ENCODE measurements at regions not wholly inside any gene's neighbourhood (a gene's known extent, or its start where the extent isn't known, plus 50 kb on each side); places are given as distances from the start of the nearest gene placed in this dataset.

DNA sequence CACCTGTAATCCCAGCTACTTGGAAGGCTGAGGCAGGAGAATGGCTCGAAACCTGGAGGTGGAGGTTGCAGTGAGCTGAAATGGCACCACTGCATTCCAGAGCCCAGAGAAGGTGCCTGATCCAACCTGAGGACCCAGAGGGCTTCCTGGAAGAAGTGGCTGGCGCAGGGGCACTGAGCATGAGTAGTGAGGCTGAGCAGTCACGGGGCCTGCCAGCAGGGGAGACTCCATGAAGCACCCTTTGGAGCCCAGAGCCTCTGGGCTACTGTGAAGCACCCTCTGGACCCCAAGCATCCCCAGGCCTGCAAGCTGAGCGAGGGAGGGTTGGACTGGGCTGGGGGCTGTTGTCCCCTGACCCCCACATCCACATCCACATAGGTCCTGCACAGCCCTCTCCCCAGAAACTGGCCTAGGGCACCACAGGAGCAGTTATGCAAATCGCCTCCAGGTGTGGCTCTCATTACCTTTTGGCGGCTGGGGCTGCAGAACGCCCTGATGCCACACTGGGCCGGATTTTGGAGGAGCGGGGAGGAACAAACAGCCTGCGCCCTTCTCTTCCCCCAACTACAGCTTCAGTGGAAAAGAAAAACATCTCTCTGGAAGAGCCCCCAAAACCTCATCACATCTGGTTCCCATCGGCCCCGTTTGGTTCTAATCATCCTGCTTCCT is 78.2 kb upstream of the TARDBP start:
- H3K27ac ChIP-seq: no peak overlapping the region

DNA sequence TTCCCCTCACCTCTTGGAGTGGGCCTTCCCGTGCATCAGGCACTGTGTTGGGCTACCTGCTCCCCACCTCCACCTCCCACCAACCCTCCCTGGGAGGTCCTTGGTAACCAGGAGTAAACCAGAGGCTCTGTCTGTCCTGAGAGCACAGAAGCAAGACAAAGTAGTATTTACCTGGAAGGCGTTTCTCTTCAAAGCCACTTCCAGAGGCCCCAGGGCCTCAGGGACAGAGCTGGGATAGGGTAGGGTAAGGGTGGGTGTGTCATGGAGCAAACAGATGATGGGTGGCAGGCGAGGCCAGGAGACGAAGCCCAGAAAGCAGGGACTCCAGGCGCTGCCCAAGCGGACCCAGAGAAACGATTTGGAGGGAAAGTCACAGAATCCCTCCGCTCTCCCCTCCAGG is 77.2 kb upstream of the TARDBP start:
- H3K27ac ChIP-seq: no peak overlapping the region
- H3K4me3 ChIP-seq: no peak overlapping the region

More for the DNA sequence above, 78.2 kb upstream of the TARDBP start:
- H3K4me3 ChIP-seq: no peak overlapping the region

DNA sequence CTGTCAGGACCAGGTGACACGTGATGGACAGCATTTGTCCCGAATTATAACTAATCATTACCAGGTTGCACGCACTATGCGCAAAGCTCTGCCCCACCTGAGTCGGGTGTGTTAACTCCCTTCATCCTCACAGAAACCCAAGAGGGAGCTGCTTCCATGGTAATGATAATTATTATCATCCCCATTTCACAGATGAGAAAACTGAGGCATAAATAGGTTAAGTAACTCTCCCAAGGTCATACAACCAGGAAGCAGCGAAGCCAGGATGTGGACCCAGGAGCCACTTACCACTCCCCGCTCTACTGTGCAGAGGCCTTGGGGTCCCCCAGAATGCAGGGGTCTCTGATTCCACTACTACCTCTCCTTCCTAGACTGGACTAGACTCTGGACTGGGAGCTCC is 76.7 kb upstream of the TARDBP start:
- no peak overlapping the region for H3K27ac ChIP-seq
- H3K4me3 ChIP-seq: no peak overlapping the region

DNA sequence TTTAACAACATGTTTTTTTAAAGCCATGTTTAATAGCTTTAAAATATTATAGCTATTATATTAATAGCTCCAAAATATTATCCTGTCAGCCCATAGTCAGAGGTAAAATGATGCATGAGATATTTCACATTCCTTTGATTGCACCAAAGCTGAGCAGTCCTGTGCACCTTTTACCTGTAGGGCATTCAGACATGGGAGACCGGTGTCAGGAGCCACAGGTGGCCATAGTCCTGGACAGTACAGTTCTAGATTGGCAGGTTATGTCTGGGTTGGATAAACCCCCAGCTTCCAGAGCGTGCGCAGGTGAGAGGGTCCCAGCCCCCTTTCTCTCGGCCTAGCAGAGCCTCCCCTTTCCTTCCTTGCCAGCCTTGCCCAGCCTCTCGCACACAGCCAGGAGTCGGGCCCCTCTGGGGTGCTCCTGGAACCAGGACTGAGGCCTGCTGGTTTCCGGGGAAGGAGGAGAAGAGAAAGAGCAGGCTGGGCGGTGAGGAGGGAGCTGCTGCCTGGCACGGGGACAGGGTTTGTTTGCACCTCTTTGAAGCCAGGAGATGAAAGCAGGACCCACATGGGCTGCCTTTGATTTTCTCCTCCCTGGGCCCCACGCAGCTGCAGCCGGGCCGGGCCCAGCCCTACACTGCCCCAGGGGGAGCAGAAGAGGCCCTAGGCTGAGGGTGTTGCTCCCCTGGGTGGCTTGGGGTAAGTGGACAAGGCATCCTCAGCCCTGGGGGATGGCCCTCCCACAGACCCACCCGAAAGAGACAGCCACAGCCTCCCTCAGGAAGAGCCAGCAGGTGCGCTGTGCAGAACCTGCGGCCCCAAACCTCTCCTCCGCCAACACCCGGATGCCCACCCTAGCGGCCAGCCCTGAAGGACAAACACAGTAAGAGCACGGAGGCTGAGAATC is 75.2 kb upstream of the TARDBP start:
- H3K27ac ChIP-seq: peak overlapping the region in 1 of 21 experiments; percentile 44
- no peak overlapping the region for H3K4me3 ChIP-seq

DNA sequence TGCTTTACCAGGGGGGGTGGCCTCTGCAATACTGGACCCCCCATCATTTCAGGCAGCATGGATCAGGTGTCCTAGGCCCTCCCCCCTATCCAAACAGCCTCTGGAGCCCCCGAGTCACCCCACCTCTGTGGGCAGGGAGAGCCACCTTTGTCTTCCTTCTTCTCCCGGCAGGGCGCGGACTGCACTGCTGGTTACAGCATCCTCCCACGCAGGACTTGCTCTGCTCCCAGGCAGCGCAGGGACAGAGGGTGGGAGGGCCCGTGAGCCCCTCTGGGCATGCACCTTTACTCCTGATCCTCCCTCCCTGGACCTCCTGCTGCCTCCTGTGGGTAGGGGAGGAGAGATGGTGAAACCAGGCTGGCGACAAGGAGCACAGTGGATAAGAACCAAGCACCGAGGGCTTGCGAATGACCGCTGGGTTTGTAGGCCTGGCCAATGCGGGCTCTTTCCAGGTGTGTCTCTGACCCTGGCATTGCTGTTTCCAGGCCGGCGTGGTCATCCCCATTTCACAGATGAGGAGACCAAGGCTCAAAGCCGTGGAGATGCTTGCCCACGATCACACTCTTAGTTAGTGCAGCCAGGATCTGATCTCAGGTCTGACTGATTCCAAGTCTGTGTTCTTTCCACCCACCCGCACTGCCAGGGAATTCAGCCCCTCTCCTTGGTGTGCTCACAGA is 73.6 kb upstream of the TARDBP start:
- peak overlapping the region in 1 of 21 experiments; percentile 45 for H3K27ac ChIP-seq

DNA sequence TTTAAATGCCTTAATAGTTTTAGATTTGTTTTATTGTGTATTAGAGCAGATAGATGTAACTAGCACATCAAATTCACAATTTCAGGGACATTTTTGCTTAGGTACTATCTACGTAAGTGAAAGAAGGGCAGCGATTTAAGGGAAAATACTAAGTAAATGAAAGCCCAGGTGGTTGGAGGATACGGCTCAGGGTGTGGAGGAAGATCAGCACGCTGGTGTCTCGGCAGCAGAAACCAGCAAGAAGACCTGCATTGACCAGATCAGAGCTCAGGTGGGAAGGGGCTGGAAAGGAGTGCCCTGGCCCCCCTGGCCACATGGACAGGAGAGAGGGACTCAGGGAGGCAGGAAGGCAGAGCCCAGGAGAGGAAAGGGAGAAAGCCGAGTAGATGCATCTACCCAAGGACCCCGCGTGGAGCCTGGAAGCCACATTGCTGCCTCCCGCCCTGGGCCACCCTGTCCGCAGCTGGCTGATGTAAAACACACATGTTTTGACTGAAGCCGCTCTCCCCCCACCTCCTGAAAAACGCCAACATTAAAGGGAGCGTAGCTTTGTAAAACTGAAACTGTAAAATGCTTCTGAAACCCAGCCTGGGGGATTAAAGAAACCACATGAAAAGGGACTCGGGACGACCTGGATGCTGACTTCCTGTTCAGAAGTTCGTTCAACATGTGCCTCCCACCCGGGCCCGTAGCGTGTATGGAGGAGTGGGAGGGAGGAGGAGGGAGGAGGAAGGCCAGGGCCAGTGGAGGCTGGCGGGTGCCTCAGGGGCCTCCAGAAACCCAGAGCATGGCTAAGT is 72.6 kb upstream of the TARDBP start:
- no peak overlapping the region for H3K4me3 ChIP-seq
- H3K27ac ChIP-seq: peak overlapping the region in 3 of 21 experiments; percentile 34 to 45 (median 42)

More for the DNA sequence above, 73.6 kb upstream of the TARDBP start:
- H3K4me3 ChIP-seq: no peak overlapping the region

DNA sequence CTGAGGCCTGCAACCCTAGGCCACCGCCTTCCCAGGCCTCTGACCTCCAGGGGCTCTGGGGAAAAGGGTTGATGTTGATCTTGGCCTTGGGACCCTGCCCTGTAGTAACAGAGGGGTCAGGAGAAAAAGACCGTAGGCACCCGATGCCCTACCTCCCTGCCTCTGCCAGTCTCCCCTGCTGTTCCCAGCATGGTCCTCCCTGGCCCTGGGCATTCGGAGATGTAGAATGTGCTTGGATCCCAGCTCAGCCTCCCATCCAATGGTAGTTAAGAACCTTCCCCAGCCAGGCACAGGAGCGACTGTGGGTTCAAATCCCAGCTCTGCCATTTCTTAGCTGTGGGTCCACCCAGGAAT is 72.0 kb upstream of the TARDBP start:
- no peak overlapping the region for H3K4me3 ChIP-seq
- peak overlapping the region in 3 of 21 experiments; percentile 34 to 45 (median 42) for H3K27ac ChIP-seq

DNA sequence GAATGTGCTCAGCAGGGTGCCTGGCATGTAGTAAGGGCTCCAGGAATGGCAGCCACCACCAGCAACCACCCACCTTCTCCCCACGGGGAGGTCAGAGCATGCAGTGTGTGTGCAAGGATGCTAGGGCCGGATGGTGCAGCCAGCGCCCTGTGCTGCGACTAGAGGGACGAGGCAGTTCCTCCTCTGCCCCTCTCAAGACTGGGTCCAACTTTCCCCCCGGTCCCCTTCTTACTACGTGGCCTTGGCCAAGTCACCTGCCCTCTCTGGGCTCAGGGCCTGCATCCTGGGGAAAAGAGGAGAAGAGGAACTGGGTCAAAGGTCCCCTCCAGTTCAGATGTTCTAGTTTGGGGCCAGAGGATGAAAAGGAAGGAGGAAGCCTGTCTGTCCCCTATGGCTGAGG is 71.6 kb upstream of the TARDBP start:
- Histone ChIP-seq H3K4me3 (no peak overlapping the region), H3K27ac (no peak overlapping the region)

DNA sequence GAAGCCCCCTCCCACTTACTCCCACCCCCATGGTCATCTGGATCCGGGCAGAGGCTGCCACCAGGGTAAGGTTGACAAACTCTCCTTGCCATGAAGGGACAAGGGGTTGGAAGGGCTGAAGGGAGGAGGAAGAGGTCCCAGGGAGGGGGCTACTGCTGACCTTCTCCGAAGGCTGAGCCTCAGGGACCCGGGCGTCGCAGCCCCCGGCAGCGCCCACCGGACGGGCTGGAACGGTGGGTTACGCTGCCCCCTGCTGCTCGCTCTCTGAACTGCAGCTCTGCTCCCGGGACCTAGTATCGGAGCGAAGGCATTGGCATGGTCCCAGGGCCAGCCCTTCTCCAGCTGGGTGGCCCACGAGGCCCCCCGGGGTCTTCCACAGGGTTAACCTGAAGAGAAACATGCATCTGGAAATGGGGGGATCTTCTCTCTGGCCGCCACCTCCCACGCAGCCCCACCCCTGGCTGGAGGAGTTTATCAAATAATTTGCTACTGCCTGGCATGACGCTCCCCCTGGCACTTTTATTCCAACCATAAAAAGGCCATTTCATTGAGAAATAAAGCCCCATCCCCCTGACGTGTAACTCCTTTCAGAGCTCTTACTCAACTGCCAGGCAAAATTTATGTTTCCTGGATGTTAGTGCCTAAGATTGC is 70.4 kb upstream of the TARDBP start:
- no peak overlapping the region for H3K4me3 ChIP-seq

DNA sequence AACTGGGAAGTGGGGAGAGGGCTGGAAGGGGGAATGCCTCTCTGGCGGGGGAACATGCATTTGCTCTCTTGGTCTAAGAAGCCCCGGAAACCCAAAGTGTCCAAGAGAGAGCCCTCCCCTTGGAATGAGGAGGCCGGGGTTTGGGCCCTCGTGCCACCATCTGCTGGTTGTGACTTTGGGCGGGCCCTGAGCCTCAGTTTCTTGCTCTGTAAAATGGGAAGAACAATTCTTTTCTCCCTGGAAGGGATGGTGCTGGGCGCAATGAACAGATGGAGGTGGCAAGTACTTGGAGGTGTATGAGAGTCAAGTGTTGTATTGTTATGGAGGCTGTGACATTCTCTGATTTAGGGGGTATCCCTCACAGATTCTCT is 69.9 kb upstream of the TARDBP start:
- H3K27ac ChIP-seq: peak overlapping the region in 1 of 21 experiments; percentile 46
- no peak overlapping the region for H3K4me3 ChIP-seq

More for the DNA sequence above, 70.4 kb upstream of the TARDBP start:
- H3K27ac ChIP-seq: no peak overlapping the region

DNA sequence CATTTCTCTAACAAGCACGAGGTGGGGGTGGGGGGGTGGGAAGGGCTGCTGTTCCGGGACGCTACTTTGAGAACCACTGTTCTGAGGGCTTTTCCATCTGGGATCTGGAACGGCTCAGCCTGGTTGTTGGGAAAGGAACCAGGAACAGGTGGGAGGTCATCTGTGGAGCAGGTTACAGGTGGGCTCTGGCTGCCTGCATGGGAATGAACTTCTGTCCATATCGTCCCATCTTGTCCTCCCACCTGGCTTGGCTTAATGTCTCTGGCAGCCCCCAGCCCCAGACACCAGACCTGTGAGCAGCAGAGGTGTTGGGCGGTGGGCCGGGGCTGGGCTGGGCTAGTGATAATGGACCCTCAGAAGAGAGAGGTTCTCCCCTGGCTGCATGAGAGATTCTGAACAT is 69.4 kb upstream of the TARDBP start:
- peak overlapping the region in 1 of 21 experiments; percentile 46 for H3K27ac ChIP-seq
- no peak overlapping the region for H3K4me3 ChIP-seq

DNA sequence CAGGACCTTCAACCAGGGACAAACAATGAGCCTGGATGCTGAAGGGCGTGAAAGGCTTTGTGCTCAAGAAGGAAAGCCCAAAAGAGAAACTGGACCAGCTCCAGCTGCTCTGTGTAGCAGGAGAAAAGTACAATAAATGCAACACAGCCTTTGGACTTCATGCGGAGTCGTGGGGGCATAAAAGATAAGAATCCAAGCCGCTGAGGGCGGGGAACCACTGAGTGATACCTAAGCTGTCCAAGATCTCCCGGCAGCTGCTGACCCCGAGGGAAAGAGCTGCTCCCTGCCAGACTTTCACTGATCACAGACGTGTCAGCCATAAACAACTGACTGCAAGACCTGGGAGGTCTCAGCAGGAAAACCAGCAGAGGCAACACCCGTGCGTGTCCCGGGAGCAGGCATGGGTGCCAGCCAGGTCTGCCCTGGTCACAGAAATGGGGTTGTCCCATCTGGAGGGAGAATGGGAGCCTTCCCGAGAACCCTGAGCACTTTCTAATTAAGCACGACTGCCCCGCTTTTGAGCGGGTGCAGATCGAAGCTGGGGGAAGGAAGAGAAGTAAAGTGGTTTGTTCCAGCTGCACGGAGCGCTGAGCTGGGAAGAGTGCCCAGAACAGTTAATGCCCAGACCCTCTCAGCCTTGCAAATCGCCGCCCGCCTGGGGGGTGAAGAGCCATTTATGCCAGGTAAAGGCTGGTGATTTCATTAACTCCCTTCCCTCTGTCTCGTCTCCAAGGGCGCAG is 68.3 kb upstream of the TARDBP start:
- Histone ChIP-seq H3K4me3 (peak overlapping the region in 4 of 7 experiments; percentile 5 to 26 (median 10)), H3K27ac (peak overlapping the region in 3 of 21 experiments; percentile 6 to 27 (median 7))

DNA sequence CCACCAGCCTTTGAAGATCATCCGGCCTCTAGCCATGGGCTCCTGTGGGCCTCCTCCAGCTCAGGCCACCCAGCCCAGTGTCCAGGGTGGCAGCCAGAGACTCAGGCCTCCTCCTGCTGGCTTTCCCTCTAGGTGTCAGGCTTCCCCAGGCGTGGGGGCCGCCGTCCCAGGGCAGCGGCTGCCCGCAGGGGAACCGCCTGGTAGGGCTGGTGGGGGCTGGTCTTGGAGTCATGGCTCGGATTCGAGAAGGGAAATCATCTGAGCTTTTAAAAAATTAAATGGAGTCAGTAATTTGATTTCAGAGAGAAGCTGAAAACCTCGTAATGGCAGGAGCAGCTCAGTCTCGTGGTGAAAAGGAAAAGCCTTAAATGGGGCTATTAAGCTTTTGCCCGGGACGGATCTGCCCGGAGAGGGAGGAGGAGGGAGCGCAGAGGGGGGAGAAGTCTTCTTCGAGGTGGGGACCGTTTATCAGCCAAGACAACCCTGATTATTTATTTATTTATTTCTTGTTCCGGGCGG is 66.4 kb upstream of the TARDBP start:
- Histone ChIP-seq H3K4me3 (no peak overlapping the region), H3K27ac (no peak overlapping the region)

DNA sequence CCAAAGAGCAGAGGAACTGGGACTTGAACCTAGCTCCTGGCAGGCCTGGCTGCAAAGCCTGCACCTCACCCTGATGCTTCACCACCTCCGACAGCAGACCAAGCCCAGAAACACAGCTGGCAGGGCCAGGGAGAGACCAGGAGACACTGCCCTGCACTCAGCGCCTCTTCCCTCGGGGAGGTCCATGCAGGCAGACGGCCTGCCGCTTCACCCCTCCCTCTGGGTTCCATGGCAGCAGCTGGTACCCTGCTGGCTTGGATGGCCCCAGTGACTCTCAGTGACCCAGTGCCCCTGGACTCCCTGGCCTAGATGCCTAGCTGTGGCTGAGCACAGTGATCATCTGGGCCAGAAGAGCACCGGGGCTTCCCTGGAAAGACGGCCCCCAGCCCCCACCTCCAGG is 65.3 kb upstream of the TARDBP start:
- H3K27ac ChIP-seq: no peak overlapping the region
- no peak overlapping the region for H3K4me3 ChIP-seq

DNA sequence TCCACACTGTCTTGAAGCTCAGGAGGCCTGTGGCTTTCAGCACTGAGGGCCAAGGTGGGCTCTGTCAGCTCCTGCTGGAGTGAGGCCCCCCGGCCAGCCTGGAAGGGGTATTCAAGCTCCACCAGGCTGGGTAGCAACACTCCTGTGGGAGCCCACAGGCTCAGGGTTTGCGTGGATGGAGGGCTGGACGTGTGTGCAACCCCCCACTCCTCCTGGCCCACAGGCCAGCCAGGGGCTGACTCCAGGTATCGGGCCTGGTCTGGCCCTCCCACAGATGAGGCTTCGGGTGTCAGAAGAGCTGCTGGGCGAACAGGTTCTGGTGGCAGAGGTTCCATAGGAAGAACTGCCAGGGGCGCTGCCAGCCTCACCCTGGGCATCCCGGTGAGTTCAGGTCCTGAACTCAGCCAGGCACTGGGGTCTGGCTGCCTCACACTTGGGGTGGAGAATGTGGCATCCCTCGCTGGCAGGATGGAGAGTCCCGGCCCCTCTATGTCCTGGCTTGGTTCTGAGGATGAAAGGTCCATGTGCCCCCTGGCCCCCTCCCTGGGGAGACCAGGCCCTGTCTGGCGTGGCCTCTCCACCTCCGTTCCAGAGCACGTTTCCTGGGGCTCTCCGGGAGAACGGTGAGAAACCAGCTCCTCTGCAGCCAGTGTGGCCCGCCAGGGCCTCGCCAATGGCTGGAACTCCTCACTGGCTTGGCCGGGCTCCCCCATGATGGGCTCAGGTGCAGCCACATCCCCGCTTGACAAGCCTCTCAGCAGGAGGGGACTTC is 64.6 kb upstream of the TARDBP start:
- no peak overlapping the region for H3K27ac ChIP-seq
- H3K4me3 ChIP-seq: no peak overlapping the region

DNA sequence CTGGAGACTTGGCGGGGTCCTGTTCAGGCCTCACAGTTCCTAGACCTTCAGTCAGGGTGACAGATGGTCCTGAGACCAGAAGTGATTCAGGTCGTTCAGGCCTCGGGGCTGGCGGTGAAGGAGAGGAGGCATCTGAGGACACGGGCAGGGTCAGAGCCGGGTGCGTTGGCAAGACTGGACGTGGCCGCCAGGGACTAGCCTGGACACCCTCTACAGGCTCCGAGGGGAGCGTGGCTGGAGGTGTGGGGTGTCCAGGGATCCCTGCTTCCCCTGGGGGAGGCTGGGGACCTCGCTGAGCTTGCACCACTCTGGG is 64.0 kb upstream of the TARDBP start:
- no peak overlapping the region for H3K4me3 ChIP-seq
- H3K27ac ChIP-seq: no peak overlapping the region

DNA sequence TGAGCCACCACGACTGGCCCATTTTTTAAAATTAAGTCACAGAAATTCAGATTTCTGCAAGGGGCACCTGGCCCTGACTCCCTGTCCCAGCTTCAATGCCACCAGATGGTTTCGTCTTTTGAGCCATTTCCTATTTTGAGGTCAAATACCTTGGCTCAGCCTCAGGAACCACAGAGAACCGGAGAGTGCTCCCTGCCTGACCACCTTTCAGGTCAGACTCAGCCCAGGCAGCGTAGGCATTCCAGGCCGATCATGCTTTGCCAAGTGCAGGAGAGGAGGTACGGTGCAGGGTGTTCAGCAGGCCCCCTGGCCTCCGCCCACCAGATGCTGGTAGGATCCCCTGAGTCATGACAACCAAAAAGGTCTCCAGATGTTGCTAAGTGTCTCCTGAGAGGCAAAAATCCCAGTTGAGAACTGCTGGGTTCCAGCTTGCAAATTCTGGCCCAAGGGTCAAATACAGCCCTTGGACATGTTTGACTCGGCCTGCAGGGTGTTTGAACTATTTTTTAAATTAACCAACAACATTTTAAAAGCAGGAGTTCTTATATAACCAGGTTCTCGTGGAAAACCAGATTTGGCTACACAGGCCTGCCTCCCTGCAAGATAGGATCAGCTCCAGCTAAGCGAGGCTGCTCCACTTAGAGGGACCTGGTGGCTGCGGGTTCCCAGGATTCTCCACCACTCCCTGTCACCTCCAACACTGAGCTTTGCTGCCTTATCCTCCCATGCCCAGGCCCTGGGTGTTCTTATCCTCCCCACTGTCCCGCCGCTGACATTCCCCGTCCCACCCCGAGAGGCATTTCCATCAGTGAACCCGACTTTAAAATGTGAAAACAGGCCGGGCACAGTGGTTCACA is 61.9 kb upstream of the TARDBP start:
- no peak overlapping the region for H3K27ac ChIP-seq

More for the DNA sequence above, 61.9 kb upstream of the TARDBP start:
- H3K4me3 ChIP-seq: no peak overlapping the region

Data from skin epidermis (tissue), 12 donors.